HEK293T (cell line): ENCODE measurements at regions not wholly inside any gene's neighbourhood (a gene's known extent, or its start where the extent isn't known, plus 50 kb on each side); places are given as distances from the start of the nearest gene placed in this dataset.

Experiments used
- BHLHE40 ChIP-seq: fragments of 450-650 bp; IDR thresholded peaks from 2 replicates; pipeline ENCODE4 v1.6.1; 2016; ENCODE audit warnings: mild to moderate bottlenecking, moderate library complexity, borderline replicate concordance
- FOXK2 ChIP-seq: fragments of 450-650 bp; IDR thresholded peaks from 2 replicates; pipeline ENCODE4 v1.6.1; 2016; ENCODE audit warnings: mild to moderate bottlenecking
- SP1 ChIP-seq: fragments of 450-650 bp; IDR thresholded peaks from 2 replicates; pipeline ENCODE4 v1.6.1; 2017

- TF ChIP-seq SP1 (no peak), BHLHE40 (no peak), FOXK2 (no peak)
Observed at GRCh38 chr3:176755977-176756376, 441.3 kb downstream of the TBL1XR1 start.
